ENCODE measurements at regions not wholly inside any gene's neighbourhood (a gene's known extent, or its start where the extent isn't known, plus 50 kb on each side); places are given as distances from the start of the nearest gene placed in this dataset.

DNA sequence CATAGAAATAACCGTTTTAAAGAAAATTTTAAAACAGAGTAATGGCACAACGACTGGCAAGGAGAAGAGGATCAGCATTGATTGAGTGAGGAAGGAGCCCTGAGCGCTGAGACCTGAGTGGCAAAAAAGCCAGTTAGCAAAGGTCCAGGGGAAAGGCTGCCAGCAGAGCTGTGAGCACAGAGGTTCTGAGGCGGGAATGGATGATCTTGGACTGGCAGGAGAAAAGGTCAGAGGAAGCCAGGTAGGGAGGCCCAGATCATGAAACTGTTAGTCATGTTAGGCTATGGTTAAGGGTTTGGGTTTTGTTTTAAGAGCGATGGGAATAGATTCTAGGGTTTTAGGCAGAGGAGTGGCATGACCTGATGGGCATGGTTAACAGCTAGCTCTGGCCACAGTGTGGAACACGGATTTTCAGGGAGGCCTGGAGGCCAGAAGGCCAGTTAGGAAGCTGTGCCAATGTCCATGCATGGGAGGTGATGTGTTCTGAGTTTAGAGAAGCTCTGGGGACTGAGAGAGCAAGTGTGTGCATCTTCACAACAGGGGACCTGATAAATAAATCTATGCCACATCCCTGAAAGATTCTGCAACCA lies 57.7 kb upstream of the GALNT10 start:
- H3K36me3 ChIP-seq (ENCODE audit: control insufficient read depth, insufficient read depth, low read length): no peaks in the 10 kb centered on the region
- DNase-seq (ENCODE audit: low read depth, low spot score) (no peak), ATAC-seq (no peak)
- in situ Hi-C loops (cut with HindIII; ENCODE audit: low pct_unique_long_range_greater_than_20kb, low sequenced_read_pairs) (no loop called here), intact Hi-C loops (cut with micrococcal nuclease; ENCODE audit: unreplicated experiment) (no loop called here)
- H3K9me3 ChIP-seq (ENCODE audit: control insufficient read depth, insufficient read depth, low read depth, low read length): no peaks in the 10 kb centered on the region
- no peak overlapping the region for H3K27ac ChIP-seq (ENCODE audit: low read length)
- no TSS peak for BruUV-seq (replicated peaks)
- H3K4me1 ChIP-seq (ENCODE audit: control insufficient read depth, insufficient read depth, low read length): no peaks in the 10 kb centered on the region
- peaks cover 17% of the 10 kb centered on the region for H3K27me3 ChIP-seq (ENCODE audit: control insufficient read depth, insufficient read depth, low read length)
- POLR2A ChIA-PET: no interaction called here
- no peak for TF ChIP-seq POLR2AphosphoS5 (IDR thresholded peaks at IDR 0.05; ENCODE audit: low read depth, low read length)
- no peak for TF ChIP-seq REST (IDR thresholded peaks at IDR 0.05; ENCODE audit: insufficient read depth in 1 of 2, low read depth in 2 of 2, low read length in 1 of 2)
- TF ChIP-seq, protein P1, sequence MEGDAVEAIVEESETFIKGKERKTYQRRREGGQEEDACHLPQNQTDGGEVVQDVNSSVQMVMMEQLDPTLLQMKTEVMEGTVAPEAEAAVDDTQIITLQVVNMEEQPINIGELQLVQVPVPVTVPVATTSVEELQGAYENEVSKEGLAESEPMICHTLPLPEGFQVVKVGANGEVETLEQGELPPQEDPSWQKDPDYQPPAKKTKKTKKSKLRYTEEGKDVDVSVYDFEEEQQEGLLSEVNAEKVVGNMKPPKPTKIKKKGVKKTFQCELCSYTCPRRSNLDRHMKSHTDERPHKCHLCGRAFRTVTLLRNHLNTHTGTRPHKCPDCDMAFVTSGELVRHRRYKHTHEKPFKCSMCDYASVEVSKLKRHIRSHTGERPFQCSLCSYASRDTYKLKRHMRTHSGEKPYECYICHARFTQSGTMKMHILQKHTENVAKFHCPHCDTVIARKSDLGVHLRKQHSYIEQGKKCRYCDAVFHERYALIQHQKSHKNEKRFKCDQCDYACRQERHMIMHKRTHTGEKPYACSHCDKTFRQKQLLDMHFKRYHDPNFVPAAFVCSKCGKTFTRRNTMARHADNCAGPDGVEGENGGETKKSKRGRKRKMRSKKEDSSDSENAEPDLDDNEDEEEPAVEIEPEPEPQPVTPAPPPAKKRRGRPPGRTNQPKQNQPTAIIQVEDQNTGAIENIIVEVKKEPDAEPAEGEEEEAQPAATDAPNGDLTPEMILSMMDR (IDR thresholded peaks at IDR 0.05): no peak
- no peak for TF ChIP-seq SIN3A (IDR thresholded peaks at IDR 0.05; ENCODE audit: borderline replicate concordance, insufficient read depth, low read depth, low read length)
- no peak for TF ChIP-seq TCF7L2 (IDR thresholded peaks at IDR 0.05; ENCODE audit: low read depth, low read length)
- no peak overlapping the region for H3K4me3 ChIP-seq (ENCODE audit: low read depth in 2 of 2, low read length in 2 of 2)
- CTCF ChIA-PET: interaction anchor here (0.7 kb wide), 1 partner anchor 67 kb away, joined by 3 read pairs; no protein-coding TSS in a partner anchor

DNA sequence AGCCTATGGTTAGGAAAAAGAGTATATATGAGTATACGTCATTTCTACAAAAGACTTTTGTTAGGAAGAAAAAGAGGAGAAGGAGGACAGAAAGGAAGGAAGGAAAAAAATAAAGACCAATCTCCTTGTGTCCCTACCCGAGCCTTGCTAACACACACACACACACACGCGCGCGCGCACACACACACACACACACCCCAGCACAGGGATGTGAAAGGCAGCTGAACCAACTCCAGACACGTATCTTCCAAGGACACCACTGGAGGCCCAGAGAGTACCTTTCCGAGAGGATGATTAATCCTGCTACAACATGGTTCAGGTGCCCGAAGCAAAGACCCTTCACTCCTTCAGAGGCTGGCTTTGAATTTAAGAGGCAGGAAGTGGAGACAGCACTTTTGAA lies 56.9 kb upstream of the GALNT10 start:
- ATAC-seq (no peak), DNase-seq (ENCODE audit: low read depth, low spot score) (no peak)
- Histone ChIP-seq H3K27me3 (ENCODE audit: control insufficient read depth, insufficient read depth, low read length) (peaks cover 17% of the 10 kb centered on the region), H3K4me1 (ENCODE audit: control insufficient read depth, insufficient read depth, low read length) (no peaks in the 10 kb centered on the region), H3K27ac (ENCODE audit: low read length) (no peak overlapping the region), H3K36me3 (ENCODE audit: control insufficient read depth, insufficient read depth, low read length) (no peaks in the 10 kb centered on the region), H3K4me3 (ENCODE audit: low read depth in 2 of 2, low read length in 2 of 2) (no peak overlapping the region), H3K9me3 (ENCODE audit: control insufficient read depth, insufficient read depth, low read depth, low read length) (no peaks in the 10 kb centered on the region)
- TF ChIP-seq, protein P1 (IDR thresholded peaks at IDR 0.05): no peak
- TF ChIP-seq SIN3A (IDR thresholded peaks at IDR 0.05; ENCODE audit: borderline replicate concordance, insufficient read depth, low read depth, low read length) (no peak), POLR2AphosphoS5 (IDR thresholded peaks at IDR 0.05; ENCODE audit: low read depth, low read length) (no peak), TCF7L2 (IDR thresholded peaks at IDR 0.05; ENCODE audit: low read depth, low read length) (no peak), REST (IDR thresholded peaks at IDR 0.05; ENCODE audit: insufficient read depth in 1 of 2, low read depth in 2 of 2, low read length in 1 of 2) (no peak)
- POLR2A ChIA-PET: no interaction called here
- in situ Hi-C loops (cut with HindIII; ENCODE audit: low pct_unique_long_range_greater_than_20kb, low sequenced_read_pairs): no loop called here
- CTCF ChIA-PET: no interaction called here
- BruUV-seq (replicated peaks): no TSS peak
- intact Hi-C loops (cut with micrococcal nuclease; ENCODE audit: unreplicated experiment): no loop called here
